Activated gamma-delta T cell treated with Interleukin-2 at 50 U/mL for 16 hours (primary cell): ENCODE measurements at regions not wholly inside any gene's neighbourhood (a gene's known extent, or its start where the extent isn't known, plus 50 kb on each side); places are given as distances from the start of the nearest gene placed in this dataset.

ENCODE experiments used
- DNase-seq: peaks from one replicate; pipeline ENCODE4 v3.0.0-alpha.2; 2020

GRCh38 chr10:78703593-78703992 is 365.2 kb upstream of the ZMIZ1 start:
- DNase-seq, result no peak

- no peak for DNase-seq
Measured at GRCh38 chr10:78706256-78706655, 362.5 kb upstream of the ZMIZ1 start.

DNA sequence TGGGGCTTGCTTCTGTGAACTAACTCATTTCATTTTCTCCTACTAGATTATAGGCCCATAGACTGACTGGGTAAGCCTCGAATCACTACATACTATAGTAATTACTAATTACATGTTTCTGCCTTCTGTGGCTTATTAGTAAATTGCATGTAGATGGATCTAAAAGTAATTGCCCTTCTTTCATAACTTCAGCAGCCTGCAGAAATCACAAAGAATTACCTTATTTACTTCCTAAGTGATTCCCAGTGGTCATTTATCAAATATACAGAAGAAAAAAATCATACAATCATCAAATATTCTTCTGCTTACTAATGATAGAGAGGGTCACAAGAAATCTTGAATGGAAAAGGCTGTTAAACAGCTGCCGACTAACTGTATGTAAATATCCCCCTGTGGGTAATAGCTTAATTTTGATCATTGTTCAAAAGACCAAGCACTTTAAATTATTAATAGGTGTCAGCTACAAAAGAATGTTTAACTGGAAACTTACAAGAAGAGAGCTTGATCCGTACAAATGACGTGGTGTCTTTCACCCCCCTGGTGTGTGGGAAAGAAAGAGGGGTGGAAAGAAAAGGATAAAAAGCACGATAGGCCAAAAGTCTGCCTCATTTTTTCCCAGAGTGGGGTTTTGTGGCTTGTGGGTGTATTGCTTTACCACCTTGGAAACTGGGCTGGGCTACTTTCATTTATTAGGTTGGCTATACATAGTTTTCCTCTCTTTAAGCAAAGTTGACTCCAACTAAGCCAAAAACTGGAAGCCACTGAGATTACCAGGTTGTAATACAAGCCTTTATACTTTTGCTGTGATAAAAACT is 361.8 kb upstream of the ZMIZ1 start:
- DNase-seq, result no peak

DNA sequence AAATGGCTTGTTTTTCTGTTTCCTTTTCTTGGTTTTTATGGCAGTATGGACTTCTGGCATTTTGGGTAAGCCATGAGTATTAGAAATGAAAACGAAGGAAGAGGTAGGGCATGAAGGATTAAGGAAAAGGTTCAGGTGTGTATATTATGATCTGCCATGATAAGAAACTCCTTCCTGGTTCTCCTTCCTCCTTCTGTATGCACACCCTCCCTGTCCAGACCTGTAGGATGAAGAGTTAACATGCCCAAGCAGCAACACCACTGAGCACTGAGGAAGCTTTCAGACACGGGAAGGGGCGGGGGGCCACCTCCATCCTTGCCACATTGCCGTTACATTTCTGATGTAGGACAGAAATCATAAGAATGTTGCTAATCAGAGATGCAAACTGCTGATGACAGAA is 361.0 kb upstream of the ZMIZ1 start:
- DNase-seq, result no peak

GRCh38 chr10:78712147-78712546 is 356.6 kb upstream of the ZMIZ1 start:
- no peak for DNase-seq

DNA sequence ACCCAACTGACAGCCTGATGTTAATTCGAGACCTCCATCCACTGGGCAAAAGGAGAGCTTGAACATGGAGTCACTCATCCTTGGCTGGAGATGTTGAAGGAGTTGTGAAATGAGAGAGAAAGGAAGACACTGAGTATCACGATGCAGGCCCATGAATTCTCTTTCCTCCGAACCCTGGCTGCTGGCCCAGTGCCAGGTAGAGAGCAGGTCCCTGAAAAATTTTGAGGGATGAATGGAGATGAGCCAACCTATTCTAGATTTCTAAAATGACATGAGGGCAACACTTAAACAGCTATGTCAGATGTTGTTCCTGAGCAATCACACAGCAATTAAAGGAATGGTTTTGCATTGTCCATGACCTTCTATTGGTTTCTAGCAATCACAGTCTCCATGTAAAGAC is 355.1 kb upstream of the ZMIZ1 start:
- DNase-seq, result no peak

GRCh38 chr10:78714225-78714624 is 354.5 kb upstream of the ZMIZ1 start:
- DNase-seq, result no peak

DNA sequence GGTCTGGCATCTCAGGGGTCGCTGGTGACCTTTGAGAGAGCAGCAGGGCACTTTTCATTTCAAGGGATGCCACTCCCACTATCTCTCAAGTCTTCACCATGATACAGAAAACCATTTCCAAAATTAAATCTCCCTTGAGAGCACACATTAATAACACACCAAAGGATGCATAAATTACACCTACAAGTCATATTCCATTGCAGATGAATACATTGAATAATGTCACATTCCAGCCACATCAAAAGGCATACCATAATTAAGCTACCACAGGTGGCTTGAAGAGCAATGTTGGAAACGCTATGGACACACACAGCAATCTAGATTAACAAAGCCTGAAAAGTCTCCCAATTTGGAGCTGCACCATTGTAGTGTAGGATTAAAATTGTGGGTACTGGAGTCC is 353.3 kb upstream of the ZMIZ1 start:
- no peak for DNase-seq

GRCh38 chr10:78716043-78716660 is 352.6 kb upstream of the ZMIZ1 start:
- DNase-seq, result no peak

GRCh38 chr10:78717200-78717599 is 351.6 kb upstream of the ZMIZ1 start:
- no peak for DNase-seq

DNA sequence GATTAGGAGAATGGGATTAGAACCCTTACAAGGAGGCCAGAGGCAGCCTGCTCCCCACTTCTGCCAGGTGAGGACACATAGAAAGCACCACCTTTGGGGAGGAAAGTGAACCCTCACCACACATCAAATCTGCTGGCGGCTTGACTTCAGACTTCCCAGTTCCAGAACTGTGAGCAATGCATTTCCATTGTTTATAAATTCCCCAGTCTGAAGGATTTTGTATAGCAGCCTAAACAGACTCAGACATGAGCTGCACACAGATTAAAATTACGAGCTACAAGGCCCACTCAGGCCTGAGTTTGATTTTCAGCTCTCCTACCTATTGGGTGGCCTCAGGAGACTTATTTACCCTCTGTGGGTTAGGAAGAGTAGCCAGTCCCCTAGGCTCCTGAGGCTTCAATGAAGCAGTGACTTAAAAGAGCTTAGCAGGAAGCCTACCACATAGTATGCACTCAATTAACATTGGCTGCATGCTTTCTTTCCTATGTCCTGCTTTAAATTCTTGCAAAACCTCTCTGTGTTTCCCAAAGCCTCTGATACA is 350.7 kb upstream of the ZMIZ1 start:
- DNase-seq, result no peak

GRCh38 chr10:78719276-78719675 is 349.5 kb upstream of the ZMIZ1 start:
- DNase-seq, result no peak

- DNase-seq, result no peak
Measured at GRCh38 chr10:78720091-78720490, 348.7 kb upstream of the ZMIZ1 start.

- DNase-seq, result no peak
Measured at GRCh38 chr10:78721231-78721630, 347.5 kb upstream of the ZMIZ1 start.

- DNase-seq, result no peak
Measured at GRCh38 chr10:78724846-78725245, 343.9 kb upstream of the ZMIZ1 start.

DNA sequence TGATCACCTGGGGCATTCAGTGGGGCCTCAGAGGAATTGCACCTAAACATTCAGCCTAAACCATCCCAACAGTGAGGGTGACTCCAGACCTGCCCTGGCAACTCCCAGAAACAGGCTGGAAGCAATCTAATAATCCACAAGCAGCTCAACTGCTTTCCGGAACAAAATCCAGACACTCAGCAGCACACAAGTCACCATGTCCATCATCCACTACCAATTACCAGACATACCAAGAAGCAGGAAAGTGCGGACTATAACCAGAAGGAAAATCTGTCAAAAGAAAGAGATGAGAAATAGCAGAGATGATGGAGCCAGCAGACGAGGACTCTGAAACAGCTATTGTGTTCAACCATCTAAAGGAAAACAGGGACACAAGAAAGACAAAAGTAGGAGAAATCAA is 342.6 kb upstream of the ZMIZ1 start:
- no peak for DNase-seq

DNA sequence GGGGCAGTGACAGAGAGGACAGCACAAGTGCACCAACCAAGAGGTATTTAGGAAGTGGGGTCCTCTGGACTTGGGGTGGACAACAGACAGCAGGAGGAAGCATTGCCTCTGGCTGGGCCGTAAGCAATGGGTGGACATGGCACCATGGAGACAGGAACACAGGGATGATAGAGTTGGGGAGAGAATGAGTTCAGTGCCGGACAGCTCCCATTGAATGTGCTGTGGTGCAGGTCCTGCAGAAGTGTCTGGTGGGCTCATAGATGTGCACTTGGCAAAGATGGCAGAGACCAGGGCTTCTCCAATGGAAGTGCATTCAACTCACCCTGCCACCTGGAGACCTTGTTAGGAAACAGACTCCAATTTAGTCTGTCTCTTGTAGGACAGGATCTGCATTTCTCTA is 341.5 kb upstream of the ZMIZ1 start:
- no peak for DNase-seq

- no peak for DNase-seq
Measured at GRCh38 chr10:78727728-78728127, 341.0 kb upstream of the ZMIZ1 start.

- DNase-seq, result no peak
Measured at GRCh38 chr10:78728176-78728575, 340.6 kb upstream of the ZMIZ1 start.

DNA sequence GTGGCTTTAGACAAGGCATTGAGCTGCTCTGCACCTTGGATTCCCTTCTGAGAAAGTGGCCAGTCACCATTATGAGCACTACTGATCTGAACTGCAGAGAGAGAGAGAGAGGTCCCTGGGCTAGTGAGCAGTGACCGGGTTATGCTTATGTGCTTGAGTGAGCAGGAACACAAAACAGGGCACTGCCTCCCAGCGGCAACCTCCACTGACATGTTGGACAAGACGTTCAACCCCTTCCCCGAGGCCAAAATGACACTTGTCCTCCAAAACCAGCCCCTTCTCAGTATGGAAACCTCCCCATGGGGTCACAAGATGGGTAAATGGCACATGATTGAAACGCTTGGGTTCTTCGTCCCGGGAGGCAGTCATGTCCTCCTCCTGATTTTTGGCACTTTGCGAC is 339.4 kb upstream of the ZMIZ1 start:
- no peak for DNase-seq

DNA sequence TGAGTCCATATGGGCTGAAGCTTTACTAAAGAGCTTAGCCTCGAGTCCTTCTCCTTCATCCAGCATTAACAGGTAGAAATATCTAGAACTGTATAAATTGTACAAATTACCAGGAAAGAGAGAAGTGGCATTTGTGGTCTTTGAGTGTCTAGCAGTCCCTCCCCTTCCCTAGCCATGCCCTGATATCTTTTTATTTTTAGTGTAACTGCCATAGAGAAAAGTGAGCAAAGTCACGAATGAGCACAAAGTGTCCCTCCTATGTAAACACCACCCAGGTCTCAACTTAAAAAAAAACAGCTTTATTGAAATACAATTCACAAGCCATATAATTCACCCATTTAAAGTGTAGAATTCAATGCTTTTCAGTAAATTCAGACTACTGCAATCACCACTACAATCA is 339.0 kb upstream of the ZMIZ1 start:
- DNase-seq, result no peak

DNA sequence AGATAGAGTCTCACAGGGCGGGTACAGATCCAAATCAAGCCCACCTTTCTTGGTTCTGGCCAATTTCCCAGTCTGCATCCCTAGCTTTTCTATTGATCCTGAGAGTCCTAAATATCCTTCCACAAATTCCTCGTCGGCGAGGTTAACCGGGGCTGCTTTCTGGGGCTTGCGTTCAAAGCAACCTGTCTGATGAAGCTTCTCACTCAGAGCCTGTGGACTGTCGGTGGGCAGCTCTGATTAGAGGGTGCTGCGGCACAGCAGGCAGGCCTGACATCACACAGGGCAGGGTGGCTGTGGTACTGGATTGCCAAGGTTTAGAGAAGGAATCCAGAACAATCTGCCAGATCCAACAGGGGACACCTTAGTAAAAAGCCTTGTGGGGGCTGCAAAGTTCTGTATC is 338.0 kb upstream of the ZMIZ1 start:
- DNase-seq, result no peak

GRCh38 chr10:78731675-78732074 is 337.1 kb upstream of the ZMIZ1 start:
- no peak for DNase-seq

DNA sequence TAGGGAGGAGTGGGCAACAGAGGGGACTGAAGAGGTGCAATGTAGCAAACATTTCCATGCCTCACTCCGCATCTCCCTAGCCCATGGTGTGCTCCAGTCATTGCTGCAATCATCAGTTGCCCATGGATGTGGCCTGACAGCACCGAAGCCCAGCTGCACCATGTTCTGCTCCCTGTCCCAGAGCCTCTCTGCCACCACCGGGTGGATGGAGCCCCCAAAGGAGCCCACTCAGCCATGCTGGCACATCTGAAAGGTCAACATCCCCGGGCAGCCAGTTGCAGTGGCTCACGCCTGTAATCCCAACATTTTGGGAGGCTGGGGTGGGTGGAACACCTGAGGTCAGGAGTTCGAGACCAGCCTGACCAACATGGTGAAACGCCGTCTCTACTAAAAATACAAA is 336.4 kb upstream of the ZMIZ1 start:
- DNase-seq, result no peak
